NCI-H1694 treated with DMSO at 0.1 percent for 48 hours (cell line): ENCODE measurements at regions not wholly inside any gene's neighbourhood (a gene's known extent, or its start where the extent isn't known, plus 50 kb on each side); places are given as distances from the start of the nearest gene placed in this dataset.

Experiments used
- DNase-seq: peaks from one replicate; lab custom pipeline; 2025; lab: John Stamatoyannopoulos, UW

DNA sequence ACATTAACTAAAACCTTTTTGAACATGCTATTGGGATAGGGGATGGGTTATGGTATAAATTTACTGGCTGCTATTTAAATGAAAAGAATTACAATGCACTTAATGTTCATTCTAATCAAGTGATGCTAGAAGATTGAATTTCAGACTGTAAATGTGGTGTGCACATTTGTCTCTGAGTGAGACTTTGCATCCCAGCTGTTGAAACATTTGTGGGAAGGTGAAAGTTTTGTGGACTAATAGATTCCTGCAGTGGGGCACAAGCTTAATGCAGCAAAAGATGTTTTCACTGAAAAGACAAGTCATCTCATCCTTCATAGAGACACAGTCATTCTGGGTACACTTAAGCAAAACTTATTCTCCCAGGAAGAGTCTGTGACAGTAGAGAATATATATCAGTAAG is 323.6 kb downstream of the NFIB start:
- DNase-seq = no peak

DNA sequence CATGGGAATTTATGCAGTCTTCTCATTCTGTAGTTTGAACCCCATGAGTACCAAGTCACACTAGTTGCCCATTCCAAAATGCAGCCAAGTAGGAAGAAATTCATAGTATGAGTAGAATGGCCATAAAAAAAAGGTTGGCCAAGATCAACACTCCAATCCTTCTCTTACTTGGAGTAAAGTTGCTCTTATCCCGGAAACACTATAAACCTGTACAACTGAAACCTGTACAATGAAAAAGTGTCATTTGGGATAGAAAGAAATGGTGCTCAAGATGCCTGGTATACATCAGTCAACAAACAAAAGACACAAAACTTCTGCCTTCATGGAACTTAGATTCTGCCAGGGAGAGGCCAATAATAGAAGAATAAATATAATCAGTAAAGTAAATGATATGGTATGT is 325.0 kb downstream of the NFIB start:
- DNase-seq = no peak

DNA sequence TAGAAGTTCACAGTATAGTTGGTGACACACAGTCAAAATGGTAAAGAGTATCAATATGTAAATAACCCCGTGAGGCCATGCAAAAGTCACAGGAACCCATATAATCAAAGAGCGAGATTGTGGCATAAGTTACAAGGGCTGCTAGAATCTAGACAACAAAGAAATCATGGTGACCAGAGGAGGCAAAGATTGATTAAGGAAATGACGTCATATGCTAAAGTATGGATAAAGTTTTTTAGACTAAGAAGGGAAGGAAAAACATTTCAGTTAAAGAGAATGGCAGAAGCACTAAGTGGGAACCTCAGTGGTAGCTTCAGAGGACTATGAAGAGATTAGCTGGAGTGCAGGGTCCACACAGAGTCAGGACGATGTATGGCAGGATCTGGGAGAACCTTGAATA is 330.3 kb downstream of the NFIB start:
- DNase-seq = no peak

DNA sequence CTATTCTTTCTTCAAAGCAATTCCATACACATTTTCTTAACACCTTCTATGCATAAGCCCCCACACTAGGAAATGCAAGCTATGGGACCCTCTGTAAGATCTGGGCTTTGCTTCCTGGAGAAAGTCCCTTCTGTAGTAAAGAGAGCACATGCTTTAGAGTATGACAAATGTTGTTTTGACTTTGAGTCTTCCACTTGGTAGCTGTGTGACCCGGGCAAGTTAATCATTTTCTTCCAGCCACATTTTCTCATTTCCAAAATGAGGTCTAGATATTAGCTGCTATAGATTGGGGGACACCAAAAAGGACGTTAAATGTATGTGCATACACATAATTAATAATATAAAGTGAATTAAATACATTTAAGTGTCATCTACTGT is 334.0 kb downstream of the NFIB start:
- no peak for DNase-seq

DNA sequence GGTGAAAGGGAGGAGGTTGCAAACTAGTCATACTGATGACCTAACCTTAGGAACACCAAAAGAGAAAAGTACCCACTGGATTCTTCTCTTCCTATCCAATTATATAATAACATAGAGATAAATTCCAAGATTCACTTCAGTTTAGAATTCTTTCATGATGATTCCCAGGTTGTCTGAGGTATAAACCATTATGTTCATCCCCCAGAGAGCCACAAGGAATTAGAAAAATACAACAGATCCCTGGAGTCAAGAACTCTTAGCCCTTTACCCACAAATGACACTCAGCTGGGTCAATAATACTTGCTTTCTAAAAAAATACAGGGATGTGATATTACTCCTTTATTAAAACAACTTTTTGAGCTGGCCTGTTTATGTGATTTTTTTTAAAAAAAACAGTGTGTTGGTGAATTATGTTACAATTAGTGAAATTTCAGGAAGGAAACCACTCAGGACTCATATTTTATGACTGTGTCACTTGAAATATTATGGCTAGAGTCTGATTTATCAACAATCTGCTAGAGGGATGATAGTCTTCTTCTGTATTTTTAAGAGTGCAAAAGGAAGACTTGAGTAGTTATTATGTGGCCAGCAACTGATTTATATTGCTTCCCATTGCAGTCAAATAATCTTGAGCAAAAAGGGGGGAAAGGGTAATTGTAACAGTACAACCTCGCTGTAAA is 338.2 kb downstream of the NFIB start:
- no peak for DNase-seq

DNA sequence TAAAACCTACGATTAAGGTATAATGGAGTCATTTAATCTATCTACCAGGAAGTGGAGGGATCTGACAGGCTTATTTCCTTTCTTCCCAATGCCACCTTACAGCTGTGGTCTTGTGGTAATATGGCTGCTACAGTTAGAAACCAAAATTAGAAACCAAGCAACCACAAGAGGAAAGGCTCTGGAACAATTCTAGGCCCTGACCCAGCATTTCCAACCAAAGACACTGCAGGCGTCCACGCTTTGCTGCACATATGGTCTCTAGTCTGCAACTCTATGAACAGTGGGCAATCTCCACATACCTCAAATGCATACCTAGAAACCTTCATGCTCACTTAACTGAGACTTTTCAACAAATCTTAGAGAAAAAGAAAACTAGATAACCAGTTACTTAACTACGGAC is 339.1 kb downstream of the NFIB start:
- DNase-seq = no peak

DNA sequence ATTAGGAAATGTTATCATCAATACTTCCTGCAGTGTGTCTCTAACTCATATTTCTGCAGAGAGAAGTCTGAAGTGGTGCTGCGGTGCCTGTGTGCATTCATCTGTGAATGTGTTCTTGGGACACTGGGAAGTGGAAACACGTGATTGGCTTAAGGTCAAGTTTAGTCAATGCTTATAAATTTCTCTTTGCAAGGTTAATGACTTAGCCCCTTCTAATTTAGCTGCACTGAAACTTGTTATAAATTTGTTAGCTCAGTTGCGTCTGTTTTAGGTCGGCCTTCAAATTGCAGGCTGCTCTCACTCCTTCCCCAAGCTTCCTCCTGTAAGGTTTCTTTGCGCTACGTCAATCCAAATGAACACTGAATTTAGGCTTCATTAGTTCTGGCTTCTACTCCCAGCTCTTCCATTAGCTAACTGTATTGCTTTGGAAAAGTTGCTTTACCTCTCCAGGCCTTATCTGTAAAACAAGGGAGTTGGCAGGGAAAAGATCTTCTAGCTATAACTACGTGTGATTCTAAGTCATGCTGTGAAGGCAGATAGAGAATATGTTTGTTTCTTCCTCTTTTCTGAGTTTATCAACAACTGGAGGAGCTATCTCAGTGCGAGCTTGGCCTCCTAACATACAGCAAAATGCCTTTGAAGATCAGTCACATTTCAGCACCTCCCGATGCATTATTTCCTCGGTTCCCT is 341.8 kb downstream of the NFIB start:
- DNase-seq = no peak

DNA sequence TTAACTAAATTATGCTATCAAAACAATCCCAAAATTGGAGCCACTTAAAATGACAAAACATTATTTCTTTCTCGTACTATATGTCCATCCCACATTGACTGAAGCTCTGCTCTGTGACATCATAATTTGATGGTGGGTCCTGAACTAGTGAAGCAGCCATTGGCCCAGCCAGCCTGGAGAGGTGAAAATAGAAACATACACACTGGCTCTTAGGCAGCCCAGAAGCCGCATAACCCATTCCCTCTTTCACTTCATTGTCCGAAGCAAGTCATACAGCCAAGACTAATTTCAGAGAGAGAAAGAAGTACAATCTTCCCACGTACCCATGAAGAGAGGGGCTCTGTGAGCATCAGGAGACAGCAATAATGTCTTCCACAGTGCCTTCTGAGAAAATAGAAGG is 342.5 kb downstream of the NFIB start:
- DNase-seq = no peak

DNA sequence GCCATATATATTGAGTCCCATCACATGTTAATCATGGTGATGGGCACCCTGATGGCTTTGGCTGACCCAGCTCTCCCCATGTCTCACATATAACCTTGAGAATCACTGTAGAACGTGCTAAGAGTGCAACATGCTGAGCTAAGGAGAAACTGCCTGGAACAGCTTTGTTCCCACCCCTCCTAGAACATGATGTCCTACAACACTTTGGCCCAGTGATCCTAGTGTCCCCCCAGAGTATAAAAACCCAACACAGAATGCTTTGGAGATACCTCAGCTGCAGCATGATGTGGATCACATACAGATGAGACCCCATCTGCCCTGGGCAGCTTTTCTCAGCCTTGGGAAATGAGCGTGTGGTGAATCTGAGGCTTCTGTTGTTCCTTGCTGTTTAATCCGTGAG is 343.5 kb downstream of the NFIB start:
- no peak for DNase-seq

DNA sequence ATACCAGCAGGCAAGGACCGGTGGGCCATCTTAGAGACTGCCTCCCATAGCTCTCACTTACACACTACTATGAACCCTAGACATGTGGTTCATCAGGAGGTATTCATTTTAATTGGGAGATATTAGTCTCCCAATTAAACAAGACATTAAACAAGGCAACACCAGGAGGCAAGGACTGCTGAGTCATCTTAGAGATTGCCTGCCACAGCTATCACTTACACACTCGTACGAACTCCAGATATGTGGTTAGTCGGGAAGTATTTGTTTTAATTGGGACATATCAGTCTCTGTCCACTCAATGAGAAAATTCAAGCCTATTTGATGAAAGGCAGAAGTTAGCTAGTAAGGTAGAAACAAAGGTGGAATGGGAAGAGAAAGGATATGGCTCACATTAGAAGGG is 343.9 kb downstream of the NFIB start:
- DNase-seq = no peak

DNA sequence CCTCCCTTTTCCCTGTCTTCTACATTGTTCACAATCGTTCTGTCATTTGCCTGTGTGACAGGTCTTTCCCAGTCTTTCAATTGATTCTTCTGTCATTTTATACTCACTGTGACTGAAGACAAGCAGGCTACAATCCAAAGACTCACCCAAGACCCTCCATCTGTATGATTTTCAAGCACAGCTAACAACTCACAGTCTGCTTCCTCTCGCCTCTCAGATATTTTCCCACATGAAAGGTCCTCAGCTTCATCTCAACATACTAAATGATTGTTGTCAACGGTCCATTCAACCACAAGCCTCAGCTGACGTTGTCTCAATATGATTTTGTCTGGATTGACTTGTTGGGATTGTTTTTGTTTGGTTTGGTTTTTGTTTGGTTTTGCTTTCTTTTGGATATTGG is 346.5 kb downstream of the NFIB start:
- DNase-seq = no peak

DNA sequence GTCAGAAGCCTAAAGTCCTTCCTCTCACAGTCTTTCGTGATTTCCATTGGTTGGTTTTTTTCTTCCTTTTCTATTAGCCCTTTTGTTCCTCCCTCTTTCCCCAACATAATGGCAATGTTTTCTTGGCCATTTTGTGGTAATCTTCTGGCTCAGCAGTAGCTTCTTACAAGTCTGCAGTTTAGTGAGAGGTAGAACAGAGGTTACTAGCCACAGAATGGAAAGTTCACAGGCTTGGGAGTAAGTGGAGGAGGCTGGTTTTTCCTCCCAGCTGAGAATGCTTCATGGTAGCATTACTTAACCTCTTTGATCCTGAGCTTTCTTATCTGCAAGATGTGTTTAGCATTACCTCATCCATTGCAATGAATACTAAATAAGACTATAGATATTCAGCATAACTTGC is 346.9 kb downstream of the NFIB start:
- no peak for DNase-seq

DNA sequence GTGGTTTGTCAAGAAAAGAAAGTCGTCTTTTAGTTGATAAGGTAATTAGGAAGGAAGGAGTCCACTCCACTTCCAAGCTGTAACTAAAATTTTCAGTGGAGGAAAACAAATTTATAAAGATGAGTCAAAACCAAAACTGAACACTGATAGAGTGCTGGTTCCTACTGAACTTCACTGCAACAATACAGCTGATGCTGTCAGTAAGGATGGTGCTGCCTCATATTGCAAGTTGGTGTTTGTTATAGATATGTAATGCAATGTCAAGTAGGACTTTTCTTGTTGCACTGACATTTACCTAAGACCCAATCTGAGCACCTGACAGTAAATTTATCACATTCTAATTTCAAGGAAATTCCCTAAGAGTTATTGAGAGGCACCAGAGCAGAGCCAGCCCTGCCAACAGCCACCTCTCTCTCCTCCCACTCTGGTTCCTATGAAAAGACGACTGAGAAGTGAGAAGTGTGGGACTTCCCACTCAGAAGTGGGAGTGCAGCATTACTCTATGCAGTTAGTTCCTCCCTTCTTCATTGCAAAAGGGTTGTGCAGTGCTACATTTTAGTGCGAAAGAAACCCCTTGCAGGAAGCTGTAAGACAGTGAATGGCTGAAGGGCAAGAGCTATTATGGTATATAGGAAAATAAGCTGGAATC is 350.8 kb downstream of the NFIB start:
- DNase-seq = no peak

DNA sequence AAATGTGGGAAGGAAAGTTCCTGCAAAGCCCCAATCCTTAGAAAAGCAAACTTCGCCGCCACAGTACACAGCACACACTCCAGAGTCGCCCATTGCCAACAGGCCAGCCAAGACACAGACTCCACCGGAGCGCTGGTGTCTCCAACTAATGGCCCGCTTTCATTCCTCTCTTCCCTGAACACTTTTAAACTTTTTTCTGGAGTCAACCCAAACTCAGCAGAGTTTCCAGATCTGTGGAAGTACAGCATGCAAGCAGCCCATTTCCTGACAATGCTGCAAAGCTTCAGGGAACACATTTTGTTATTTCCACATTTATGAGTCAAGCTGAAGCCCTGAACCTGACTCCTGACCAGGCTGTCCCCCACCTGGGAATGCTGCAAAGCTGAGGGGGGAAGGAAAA is 351.9 kb downstream of the NFIB start:
- DNase-seq = no peak

DNA sequence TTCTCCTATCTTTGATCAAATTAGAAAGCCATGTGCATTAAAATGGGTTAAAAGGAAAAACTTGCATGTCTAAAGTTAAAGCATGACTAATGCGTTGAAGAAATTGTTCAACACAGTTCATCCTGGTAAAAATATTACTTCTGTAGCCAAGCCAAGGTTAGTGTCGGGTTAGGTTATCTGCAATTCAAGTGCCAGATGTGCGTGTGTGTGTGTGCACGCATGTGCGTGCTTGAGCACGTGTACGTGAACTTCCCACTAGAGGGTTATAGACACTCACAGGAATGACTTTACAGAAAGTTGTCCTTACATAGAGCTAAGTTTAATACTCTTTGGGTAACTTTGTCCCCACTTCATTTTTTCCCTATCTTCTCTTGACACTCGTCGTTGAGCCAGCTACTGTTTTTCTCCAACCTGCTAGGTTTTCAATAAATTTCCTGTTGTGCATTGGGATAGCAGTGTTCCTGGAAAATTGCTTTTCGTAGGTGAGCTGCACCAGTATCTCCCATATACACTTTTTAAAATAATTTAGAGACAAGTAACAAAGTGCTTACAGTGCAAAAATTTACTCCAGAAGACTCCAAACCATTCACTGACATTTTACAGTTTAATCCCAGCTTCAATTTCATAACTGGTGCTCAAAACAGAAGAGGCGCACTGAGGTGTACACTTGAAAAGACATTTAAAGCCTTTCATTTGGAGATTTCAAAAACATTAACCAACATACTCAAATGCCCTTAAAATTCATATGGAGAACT is 353.8 kb downstream of the NFIB start:
- DNase-seq = no peak

DNA sequence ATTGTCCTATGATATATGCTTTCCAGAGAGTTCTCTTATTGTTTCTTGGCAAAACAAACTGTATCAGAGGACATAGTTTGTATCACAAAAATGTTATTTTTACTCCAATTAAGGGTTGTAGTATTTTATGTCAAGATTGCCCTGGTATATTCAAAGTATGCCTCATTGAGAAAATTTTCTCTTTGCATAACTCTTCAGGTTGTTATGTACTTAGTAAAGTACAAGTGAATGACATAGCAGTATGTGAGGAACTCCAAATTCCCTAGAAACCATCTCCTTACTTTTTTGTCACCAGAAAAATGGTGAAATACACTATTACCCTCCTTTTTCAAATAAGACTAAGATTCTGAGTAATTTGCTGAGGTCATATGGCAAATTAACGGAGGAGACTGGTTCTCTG is 355.3 kb downstream of the NFIB start:
- DNase-seq = no peak

DNA sequence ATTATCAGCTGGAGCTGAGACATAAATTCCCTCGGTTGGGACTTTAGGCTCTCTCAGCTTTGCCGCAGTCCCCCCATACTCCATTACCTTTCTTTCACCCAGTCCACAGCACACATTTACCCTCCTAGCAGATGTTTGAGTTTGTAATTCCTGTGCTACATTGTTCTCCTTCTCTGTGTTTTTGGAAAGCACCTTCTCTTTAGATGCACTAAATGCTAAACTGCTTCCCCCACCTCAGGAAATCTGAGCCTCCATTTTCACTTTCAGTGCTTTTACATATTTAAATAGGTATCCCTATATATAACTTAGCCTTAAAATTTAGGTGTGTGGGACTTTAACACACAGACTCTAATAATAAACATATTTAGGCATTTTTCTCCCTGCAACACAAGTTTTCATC is 356.9 kb downstream of the NFIB start:
- DNase-seq = no peak

DNA sequence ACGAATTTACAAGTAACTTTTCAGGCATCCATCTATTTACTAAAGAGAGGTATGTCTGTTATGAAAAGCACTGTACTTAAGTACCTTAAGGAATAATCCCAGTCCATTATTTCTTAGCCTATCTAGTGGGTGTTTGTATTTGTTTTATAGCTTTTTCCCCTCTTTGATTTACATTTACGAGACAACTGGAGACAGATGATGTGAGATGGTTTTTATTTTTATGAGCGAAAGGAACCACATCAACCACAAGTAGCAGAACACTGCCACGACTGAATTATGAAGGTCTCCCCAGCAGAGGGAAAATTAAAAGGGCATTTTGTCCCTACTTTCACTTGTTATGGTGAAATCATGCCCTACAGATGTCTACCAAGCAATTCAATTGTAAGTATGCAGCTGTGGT is 357.8 kb downstream of the NFIB start:
- DNase-seq = no peak

DNA sequence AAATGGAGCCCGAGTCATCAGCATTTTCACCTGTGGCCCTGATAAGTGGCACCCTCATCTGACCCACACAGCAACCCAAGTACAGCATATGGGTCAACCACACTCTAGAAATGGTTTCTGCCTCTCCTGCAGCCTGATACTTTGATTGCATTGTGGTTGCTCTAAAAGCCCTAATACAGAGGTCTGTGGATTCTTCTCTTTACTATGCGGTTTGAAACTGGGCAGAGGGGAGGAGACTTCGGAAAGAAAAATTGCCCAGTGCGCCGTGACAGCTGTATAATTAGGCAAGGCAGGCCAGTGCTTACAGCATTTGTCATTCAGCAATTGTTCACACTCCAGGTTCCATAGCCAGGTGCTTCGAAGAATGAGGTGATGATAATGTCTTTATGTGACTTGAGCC is 361.0 kb downstream of the NFIB start:
- DNase-seq = no peak

DNA sequence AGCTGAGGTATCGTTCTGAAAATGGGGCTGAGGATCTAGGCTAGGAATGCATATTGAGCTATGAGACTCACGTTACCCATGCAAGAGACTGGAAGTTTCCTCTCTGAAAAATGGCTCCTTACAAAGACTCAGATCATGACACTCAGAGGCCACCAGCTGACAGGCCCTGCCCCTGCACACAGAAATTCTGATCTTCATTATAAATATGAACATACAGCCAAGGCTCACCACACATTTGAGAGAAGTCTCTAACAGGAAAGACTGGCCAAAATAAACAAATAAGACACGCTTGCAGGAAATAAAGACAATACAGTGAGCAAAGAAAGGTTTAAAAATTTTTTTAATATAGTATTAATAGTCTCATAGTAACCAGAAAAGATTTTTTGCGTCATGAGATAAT is 365.9 kb downstream of the NFIB start:
- no peak for DNase-seq

DNA sequence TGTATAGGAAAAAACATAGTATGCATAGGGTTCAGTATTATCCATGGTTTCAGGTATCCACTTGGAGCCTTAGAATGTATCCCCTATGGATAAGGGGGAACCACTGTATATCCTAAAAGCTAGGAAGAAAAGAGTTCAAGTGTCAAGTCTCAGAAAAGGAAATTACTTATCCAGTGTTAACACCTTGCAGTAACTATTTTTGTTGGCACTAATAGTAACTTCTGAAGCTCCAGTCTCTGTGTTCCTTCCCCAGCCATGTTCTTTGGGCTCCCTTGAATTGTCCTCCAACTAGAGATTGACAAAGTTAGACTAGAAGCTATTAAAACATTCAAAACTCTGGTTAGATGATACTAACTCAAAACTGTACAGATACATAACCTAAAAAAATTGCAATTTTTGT is 370.8 kb downstream of the NFIB start:
- DNase-seq = no peak

DNA sequence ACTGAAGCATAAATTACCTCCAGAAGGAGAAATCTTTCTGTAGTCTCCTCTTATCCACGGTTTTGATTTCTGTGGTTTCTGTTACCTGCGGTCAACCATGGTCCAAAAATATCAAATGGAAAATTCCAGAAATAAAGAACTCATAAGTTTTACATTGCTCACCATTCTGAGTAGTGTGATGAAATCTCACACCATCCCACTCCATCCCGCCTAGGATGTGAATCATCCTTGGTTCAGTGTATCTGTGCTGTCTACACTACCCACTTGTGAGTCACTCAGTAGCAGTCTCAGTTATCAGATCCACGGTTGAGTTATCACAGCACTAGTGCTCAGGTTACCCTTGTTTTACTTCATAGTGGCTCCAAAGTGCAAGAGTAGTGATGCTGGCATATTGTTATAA is 371.2 kb downstream of the NFIB start:
- no peak for DNase-seq

DNA sequence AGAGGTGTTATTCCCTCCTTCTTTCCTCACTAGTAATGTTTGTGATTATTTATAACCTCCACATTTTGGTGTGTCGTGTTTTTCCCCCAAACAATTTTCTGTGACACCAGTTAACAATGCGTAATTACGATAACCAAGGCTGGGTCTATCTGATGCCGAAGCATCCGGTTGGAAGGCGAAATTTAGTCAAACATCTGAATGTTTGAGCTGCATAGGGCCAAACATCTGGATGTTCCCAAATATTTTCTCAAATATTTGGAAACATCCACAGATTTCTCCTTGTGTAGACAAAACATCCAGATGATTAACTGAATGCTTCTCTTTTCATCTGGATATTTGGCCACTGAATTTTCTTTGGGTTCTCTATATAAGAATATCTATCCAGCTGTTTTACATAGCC is 371.7 kb downstream of the NFIB start:
- DNase-seq = no peak
